Upper lobe of left lung (tissue), 4 donors: ENCODE measurements at regions not wholly inside any gene's neighbourhood (a gene's known extent, or its start where the extent isn't known, plus 50 kb on each side); places are given as distances from the start of the nearest gene placed in this dataset.

Experiments used
- CTCF ChIP-seq, 6 experiments: fragments of 450-650 bp in 4 of 6; fragments of 200-600 bp in 2 of 6; sonication (generic) in 2 of 6; IDR thresholded peaks; one replicate each; pipeline ENCODE4 v1.5.1; 2016 to 2019; ENCODE audit warnings: antibody characterized with exemption in 6 of 6
- EP300 ChIP-seq, 4 donors: sonication (generic); formaldehyde crosslinking; IDR thresholded peaks; one replicate each; pipeline ENCODE4 v1.5.1; 2017; ENCODE audit warnings: antibody characterized with exemption in 4 of 4, control low read depth in 2 of 4
- POLR2A ChIP-seq, 4 donors: fragments of 450-650 bp; IDR thresholded peaks; one replicate each; pipeline ENCODE4 v1.5.1; 2016 to 2017; ENCODE audit warnings: antibody characterized with exemption in 4 of 4, mild to moderate bottlenecking in 2 of 4

DNA sequence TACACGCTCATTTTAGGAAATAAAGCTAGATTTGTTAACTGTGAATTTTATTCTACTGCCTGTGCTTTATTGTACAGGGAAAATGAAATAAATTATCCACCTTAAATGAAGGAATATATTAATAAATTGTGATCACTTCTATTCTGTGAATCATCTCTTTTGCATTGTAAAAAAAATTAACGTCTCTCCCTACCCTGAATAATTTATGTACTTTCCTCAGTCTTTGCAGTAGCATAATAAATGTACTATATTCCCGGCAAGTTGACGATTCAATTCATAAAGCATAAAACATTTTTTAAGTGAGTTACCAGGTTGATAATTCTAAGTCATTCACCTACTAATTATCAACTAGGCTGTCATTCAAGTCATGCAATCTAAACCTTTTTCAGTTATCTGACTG, 1425.3 kb upstream of the CDH9 start:
- TF ChIP-seq CTCF (IDR thresholded peaks at IDR 0.05) (no peak), EP300 (IDR thresholded peaks at IDR 0.05) (no peak), POLR2A (IDR thresholded peaks at IDR 0.05) (no peak)
